ENCODE measurements at regions not wholly inside any gene's neighbourhood (a gene's known extent, or its start where the extent isn't known, plus 50 kb on each side); places are given as distances from the start of the nearest gene placed in this dataset.

GRCh38 chr3:177976866-177977265 is 559.4 kb upstream of the KCNMB2 start:
- no peak for DNase-seq

- no peak for DNase-seq
Observed at GRCh38 chr3:177977381-177978158, 558.7 kb upstream of the KCNMB2 start.

DNA sequence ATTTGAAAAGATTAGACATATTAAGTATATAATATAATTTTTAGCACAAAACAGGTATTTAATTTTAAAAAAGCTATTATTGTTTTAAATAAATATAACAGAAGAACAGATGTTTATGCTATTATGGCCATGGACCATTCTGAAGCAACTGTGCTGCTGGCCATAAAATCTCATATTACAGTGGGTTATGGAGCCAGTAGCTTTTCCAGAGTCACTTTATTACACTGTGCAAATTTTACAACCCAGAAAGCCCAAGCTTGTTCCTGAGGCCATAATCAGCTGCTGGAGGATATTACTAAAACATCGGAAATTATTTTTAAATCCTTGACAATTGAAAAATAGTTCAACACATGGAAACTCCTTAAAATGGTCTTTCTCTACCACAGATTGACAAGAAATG is 557.3 kb upstream of the KCNMB2 start:
- DNase-seq: no peak

DNA sequence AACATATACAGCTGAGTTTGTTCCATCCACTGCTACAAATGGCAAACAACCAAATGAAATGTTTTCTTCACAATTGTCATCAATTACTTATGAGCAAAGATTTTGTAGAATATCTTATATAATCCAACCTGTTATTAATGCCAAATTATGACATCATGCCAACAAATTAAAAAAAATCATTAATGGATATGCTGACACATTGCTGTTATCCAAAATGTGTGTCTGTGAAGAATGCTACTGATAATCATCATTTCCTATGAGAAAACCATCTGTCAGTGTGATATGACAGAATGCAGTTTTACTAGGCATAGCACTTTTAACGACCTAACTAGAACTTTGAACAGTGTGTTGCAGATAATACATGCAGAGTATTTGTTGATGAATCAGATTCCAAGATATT is 556.5 kb upstream of the KCNMB2 start:
- no peak for DNase-seq

DNA sequence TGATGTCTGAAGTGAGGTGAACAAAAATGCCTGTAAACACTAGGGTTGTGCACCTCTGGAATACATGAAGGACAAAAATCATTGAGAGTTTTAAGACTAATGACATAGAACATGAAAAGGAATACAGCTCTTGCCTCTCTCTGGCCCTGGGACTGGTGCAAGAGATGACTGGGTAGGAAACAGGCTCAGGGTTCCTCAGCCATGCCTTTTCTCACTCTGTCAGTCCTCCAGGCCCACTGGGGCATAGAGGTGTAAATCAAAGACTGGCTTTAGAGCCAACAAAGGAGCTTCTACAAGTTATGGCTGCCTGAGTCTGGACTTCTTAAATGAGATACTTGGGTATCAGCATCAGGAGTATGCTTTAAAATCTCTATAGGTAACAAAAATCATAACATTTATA is 554.7 kb upstream of the KCNMB2 start:
- DNase-seq: no peak

DNA sequence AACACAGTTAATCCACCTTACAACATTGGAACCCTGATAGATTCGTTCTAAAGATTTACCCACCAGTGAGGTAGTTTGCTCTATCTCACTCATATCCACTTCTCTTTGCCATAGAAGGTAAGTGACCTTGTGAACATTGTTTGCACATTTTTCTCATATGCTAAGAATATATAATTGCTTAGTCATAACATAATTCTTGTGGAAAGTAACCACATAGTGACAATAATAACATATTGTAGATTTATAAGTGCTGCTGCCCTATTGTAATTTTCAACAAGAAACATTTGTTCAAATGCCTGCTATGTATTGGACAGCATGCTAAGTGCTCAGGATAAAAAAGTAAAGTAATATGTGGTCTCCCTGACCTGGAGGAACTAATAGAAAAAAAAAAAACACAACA is 554.2 kb upstream of the KCNMB2 start:
- no peak for DNase-seq

- DNase-seq: no peak
Observed at GRCh38 chr3:177983320-177983719, 552.9 kb upstream of the KCNMB2 start.

DNA sequence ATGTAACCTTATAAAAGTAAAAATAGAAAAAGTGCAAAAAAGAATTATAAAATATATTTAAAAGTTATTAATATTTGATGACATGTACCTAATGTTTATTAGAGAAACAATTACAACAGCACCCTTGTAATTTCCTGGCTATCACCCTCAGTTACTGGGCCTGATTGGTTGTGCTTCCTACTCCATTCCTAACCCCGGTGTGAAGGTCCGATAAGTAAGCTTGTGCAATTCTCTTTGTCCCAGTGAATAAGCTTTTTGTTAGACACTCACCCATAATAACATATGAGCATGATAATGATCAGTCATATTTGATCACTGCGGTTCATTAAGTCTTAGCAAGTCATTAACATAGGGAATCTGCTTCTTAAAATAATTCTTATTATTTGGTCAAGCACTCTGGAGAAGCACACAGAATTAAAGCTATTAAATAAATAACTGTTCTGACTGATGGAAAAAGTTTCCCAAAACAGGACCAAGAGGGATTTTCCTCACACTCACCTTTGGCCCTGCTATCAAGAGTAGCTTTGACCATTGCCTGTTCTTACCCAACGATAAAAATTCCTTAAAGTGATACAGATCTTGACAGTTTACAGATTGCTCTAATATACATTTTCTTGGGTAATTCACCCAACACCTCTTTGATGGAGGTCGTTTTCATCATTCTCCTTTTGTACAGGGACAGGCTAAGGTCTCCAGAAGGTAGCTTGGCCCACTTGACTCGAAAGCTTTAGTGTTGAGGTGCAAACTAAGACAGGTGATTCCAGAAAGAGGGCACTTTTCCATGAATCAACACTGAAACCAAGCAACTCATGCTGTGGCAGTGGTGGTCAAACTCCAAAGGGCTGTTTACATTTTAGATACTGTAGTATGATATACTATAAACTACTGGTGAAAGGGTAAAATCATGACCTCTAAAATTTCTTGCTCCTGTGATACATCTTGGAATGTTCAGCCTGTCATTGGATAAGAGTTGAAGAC is 543.0 kb upstream of the KCNMB2 start:
- no peak for DNase-seq

DNA sequence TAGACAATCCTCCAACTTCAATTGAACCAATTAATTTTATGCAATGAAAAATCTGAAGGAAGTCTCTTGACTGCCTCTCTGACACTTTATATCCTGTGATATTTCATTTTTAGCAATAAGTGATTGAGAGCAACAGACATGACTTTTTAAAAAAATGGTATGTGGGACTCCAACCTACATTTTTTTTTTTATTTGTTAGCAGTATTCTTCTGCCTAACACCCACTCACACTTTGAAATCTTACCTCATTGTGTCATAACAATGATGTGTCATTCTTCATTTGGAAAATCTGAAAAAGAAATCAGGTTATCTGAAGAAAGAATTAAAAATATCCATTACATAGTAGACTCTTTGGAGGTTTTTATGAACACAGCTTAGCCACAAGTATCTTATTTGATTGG is 541.3 kb upstream of the KCNMB2 start:
- DNase-seq: no peak

GRCh38 chr3:177995381-177996085 is 540.7 kb upstream of the KCNMB2 start:
- DNase-seq: no peak

- no peak for DNase-seq
Observed at GRCh38 chr3:178001670-178002101, 534.5 kb upstream of the KCNMB2 start.

- no peak for DNase-seq
Observed at GRCh38 chr3:178002113-178002512, 534.1 kb upstream of the KCNMB2 start.

- no peak for DNase-seq
Observed at GRCh38 chr3:178003756-178004155, 532.5 kb upstream of the KCNMB2 start.

DNA sequence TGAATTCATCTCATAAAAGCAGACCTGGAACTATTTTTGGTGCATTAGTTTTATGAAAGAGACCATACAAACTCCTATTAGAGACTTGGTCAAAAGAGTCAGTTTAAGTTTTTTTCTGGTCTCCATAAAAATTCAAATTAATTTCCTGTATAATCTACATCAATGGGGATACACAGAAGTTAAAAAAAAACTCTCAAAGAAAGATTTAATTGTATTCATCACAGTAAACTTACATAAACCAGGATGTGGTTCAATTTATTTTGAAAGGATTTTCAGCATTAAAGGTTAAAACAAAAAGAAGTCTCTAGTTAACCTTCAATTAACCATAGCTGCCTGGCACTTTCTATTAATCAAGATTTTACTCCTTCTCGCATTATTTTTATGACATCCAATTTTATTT is 530.3 kb upstream of the KCNMB2 start:
- no peak for DNase-seq

- DNase-seq: no peak
Observed at GRCh38 chr3:178010306-178010705, 525.9 kb upstream of the KCNMB2 start.

DNA sequence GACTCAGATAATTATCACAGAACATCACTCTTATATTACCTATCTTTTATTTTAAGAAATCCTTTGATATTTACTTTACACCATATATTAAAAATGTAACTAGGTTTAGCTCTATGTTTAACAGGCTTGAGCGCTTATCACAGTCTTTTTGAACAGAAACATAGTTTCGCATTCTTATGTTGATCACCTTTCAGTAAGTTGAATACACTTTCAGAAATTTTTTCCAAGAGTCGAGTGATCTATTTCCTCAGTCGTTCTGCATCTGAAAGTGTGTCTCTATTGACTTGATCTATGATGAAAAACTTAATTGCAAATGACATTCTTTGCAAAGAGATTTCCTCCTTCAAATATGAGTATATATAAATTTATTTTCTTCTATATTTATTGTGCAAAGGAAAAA is 516.6 kb upstream of the KCNMB2 start:
- no peak for DNase-seq

- DNase-seq: no peak
Observed at GRCh38 chr3:178022599-178022998, 513.6 kb upstream of the KCNMB2 start.

DNA sequence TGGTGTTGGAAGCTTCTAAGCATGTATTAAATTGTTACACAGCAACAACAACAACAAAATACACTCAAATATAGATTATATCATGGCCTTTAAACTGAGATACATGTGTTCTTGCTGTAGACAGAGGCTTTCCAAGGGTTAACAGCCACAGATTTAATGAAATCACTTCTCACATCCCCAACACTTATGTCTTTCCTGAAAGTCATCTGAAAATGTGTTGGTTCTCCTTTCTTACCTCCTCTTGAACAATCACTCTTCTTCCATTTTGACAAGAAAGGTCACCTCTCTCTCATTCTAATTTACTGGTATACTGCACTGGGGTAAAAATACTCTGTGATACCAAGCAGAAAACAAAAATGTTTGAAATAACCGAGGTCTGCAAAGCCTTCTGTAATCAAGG is 507.3 kb upstream of the KCNMB2 start:
- no peak for DNase-seq

GRCh38 chr3:178036451-178037144 is 499.6 kb upstream of the KCNMB2 start:
- DNase-seq: no peak

- DNase-seq: no peak
Observed at GRCh38 chr3:178041931-178042330, 494.3 kb upstream of the KCNMB2 start.

- DNase-seq: no peak
Observed at GRCh38 chr3:178042376-178042775, 493.9 kb upstream of the KCNMB2 start.

DNA sequence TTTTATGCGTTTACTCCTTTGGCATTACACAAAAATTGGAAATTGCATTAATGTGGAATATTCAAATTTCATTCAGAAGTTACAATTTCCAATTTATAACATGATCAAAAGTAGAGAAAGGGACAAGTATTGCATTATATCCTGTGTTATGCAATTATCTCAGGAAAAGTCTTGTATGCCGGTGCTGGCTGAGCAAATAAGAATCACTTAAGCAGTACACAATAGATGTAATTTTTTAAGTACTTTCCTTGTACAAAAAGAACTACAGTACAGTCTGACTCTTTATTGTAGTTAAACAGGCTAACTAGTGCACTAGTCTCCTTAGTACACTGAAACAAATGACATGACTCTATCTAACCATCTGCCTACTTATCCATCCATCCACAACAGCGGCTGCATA is 493.2 kb upstream of the KCNMB2 start:
- DNase-seq: no peak

DNA sequence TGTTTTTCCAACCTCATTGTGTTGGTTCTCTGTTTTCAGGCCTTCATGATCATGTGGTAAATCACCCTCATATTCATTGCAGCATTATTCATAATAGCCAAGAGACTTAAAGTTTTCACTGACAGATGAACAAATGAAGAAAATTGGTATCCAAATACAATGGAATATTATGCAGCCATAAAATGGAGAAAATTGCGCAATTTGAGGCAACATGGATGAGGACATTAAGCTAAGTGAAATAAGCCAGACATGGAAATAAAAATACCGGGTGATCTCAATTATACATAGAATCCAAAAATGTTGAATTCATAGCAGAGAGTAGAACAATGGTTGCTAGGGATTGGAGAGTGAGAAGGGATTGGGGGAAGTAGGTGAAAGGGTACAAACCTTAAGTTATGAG is 491.9 kb upstream of the KCNMB2 start:
- DNase-seq: no peak
